Vagina (tissue), 2 donors: ENCODE measurements at regions not wholly inside any gene's neighbourhood (a gene's known extent, or its start where the extent isn't known, plus 50 kb on each side); places are given as distances from the start of the nearest gene placed in this dataset.

ENCODE experiments used
- DNase-seq, 2 donors: peaks; one replicate each; pipeline ENCODE4 v3.0.0-alpha.2; 2017; ENCODE audit errors: extremely low spot score in 2 of 2
- H3K27ac ChIP-seq: fragments of 200-600 bp; sonication (generic); one replicate; pipeline ENCODE4 v1.5.1; 2019
- H3K27me3 ChIP-seq: fragments of 200-600 bp; sonication (generic); one replicate; pipeline ENCODE4 v1.5.1; 2019
- H3K36me3 ChIP-seq, 2 donors: fragments of 200-600 bp; sonication (generic); one replicate each; pipeline ENCODE4 v1.5.1; 2017 to 2019
- H3K4me1 ChIP-seq: fragments of 200-600 bp; sonication (generic); one replicate; pipeline ENCODE4 v1.5.1; 2019
- H3K4me3 ChIP-seq, 2 donors: fragments of 200-600 bp; sonication (generic); 1 replicate in 1 of 2; 2 replicates in 1 of 2; pipeline ENCODE4 v1.5.1; 2016 to 2019
- H3K9me3 ChIP-seq: fragments of 200-600 bp; sonication (generic); one replicate; pipeline ENCODE4 v1.5.1; 2019
- CTCF ChIP-seq, 3 experiments: fragments of 450-650 bp in 2 of 3; fragments of 200-600 bp in 1 of 3; sonication (generic) in 1 of 3; IDR thresholded peaks; one replicate each; pipeline ENCODE4 v1.5.1; 2017 to 2019; ENCODE audit warnings: antibody characterized with exemption in 3 of 3, mild to moderate bottlenecking in 2 of 3, moderate library complexity in 2 of 3
- POLR2A ChIP-seq, 2 donors: fragments of 450-650 bp; IDR thresholded peaks; one replicate each; pipeline ENCODE4 v1.6.1; 2017; ENCODE audit warnings: antibody characterized with exemption in 2 of 2, mild to moderate bottlenecking in 2 of 2, moderate library complexity in 2 of 2
- POLR2AphosphoS5 ChIP-seq, 2 donors: sonication (generic); formaldehyde crosslinking; IDR thresholded peaks; one replicate each; pipeline ENCODE4 v1.9.0; 2017; ENCODE audit warnings: antibody characterized with exemption in 2 of 2, mild to moderate bottlenecking in 2 of 2, low read depth in 1 of 2; ENCODE audit not compliant: insufficient read depth in 1 of 2
- intact Hi-C: fragments of 100-400 bp; cut with DNase I; formaldehyde crosslinking; loops from one replicate; pipeline ENCODE4 v1.15.1; 2023

GRCh38 chr9:19681846-19682245, 107.0 kb downstream of the SLC24A2 start:
- H3K27me3 ChIP-seq, result no peaks in the 10 kb centered on the region
- TF ChIP-seq POLR2AphosphoS5 (IDR thresholded peaks at IDR 0.05; ENCODE audit: insufficient read depth in 1 of 2, low read depth in 1 of 2) (no peak), CTCF (IDR thresholded peaks at IDR 0.05) (no peak), POLR2A (IDR thresholded peaks at IDR 0.05) (no peak)
- intact Hi-C loops, result no loop called here
- no peak overlapping the region for H3K4me3 ChIP-seq
- H3K36me3 ChIP-seq, result no peaks in the 10 kb centered on the region
- H3K27ac ChIP-seq, result no peak overlapping the region
- DNase-seq, result no peak
- H3K9me3 ChIP-seq, result no peaks in the 10 kb centered on the region
- no peaks in the 10 kb centered on the region for H3K4me1 ChIP-seq

- intact Hi-C loops, result no loop called here
Observed at GRCh38 chr9:19677924-19678323, 110.9 kb downstream of the SLC24A2 start.

GRCh38 chr9:19675492-19675891, 113.3 kb downstream of the SLC24A2 start:
- no peak for TF ChIP-seq CTCF (IDR thresholded peaks at IDR 0.05)
- TF ChIP-seq POLR2A (IDR thresholded peaks at IDR 0.05), result no peak
- no peak for TF ChIP-seq POLR2AphosphoS5 (IDR thresholded peaks at IDR 0.05; ENCODE audit: insufficient read depth in 1 of 2, low read depth in 1 of 2)
- Histone ChIP-seq H3K9me3 (no peaks in the 10 kb centered on the region), H3K4me1 (no peaks in the 10 kb centered on the region), H3K27me3 (no peaks in the 10 kb centered on the region), H3K4me3 (no peak overlapping the region), H3K36me3 (no peaks in the 10 kb centered on the region), H3K27ac (no peak overlapping the region)
- no peak for DNase-seq
- intact Hi-C loops, result no loop called here

More at GRCh38 chr9:19677924-19678323, 110.9 kb downstream of the SLC24A2 start:
- H3K27me3 ChIP-seq, result no peaks in the 10 kb centered on the region
- DNase-seq, result no peak
- H3K9me3 ChIP-seq, result no peaks in the 10 kb centered on the region
- H3K4me1 ChIP-seq, result no peaks in the 10 kb centered on the region
- H3K27ac ChIP-seq, result no peak overlapping the region
- H3K4me3 ChIP-seq, result no peak overlapping the region
- no peak for TF ChIP-seq POLR2AphosphoS5 (IDR thresholded peaks at IDR 0.05; ENCODE audit: insufficient read depth in 1 of 2, low read depth in 1 of 2)
- TF ChIP-seq CTCF (IDR thresholded peaks at IDR 0.05), result no peak
- TF ChIP-seq POLR2A (IDR thresholded peaks at IDR 0.05), result no peak
- no peaks in the 10 kb centered on the region for H3K36me3 ChIP-seq

- intact Hi-C loops, result no loop called here
- TF ChIP-seq POLR2A (IDR thresholded peaks at IDR 0.05), result no peak
- TF ChIP-seq CTCF (IDR thresholded peaks at IDR 0.05), result no peak
- Histone ChIP-seq H3K36me3 (no peaks in the 10 kb centered on the region), H3K4me3 (no peak overlapping the region), H3K4me1 (no peaks in the 10 kb centered on the region), H3K27me3 (no peaks in the 10 kb centered on the region), H3K9me3 (no peaks in the 10 kb centered on the region), H3K27ac (no peak overlapping the region)
- no peak for DNase-seq
Observed at GRCh38 chr9:19666575-19666974, 122.3 kb downstream of the SLC24A2 start.

- H3K27ac ChIP-seq, result no peak overlapping the region
- no peak for DNase-seq
- TF ChIP-seq POLR2A (IDR thresholded peaks at IDR 0.05) (no peak), CTCF (IDR thresholded peaks at IDR 0.05) (no peak), POLR2AphosphoS5 (IDR thresholded peaks at IDR 0.05; ENCODE audit: insufficient read depth in 1 of 2, low read depth in 1 of 2) (no peak)
- no peak overlapping the region for H3K4me3 ChIP-seq
- intact Hi-C loops, result no loop called here
- no peaks in the 10 kb centered on the region for H3K36me3 ChIP-seq
- no peaks in the 10 kb centered on the region for H3K27me3 ChIP-seq
- H3K4me1 ChIP-seq, result no peaks in the 10 kb centered on the region
- no peaks in the 10 kb centered on the region for H3K9me3 ChIP-seq
Observed at GRCh38 chr9:19665146-19665863, 123.5 kb downstream of the SLC24A2 start.
